ENCODE measurements at regions not wholly inside any gene's neighbourhood (a gene's known extent, or its start where the extent isn't known, plus 50 kb on each side); places are given as distances from the start of the nearest gene placed in this dataset.
A peak's percentile ranks its signal among the peaks of the same experiment; 100 is the strongest.

GRCh38 chr20:60750909-60751308, 501.2 kb upstream of the CDH4 start:
- intact Hi-C loops (cut with DNase I): no loop called here
- no peak overlapping the region for H3K27ac ChIP-seq (ENCODE audit: low read length)
- ATAC-seq (no peak), DNase-seq (no peak)
- no peak overlapping the region for H3K4me3 ChIP-seq (ENCODE audit: low read length)
- H3K9me3 ChIP-seq (ENCODE audit: control insufficient read depth, low read length): no peaks in the 10 kb centered on the region
- WGBS: 83% methylated on average over 10 of the region's 10 CpGs
- no peaks in the 10 kb centered on the region for H3K4me1 ChIP-seq (ENCODE audit: control insufficient read depth, insufficient read depth, low read length)
- no peaks in the 10 kb centered on the region for H3K27me3 ChIP-seq (ENCODE audit: control insufficient read depth, insufficient read depth)

- WGBS: 74% methylated on average over 7 of the region's 7 CpGs
- Histone ChIP-seq H3K27me3 (ENCODE audit: control insufficient read depth, insufficient read depth) (no peaks in the 10 kb centered on the region), H3K4me1 (ENCODE audit: control insufficient read depth, insufficient read depth, low read length) (no peaks in the 10 kb centered on the region), H3K27ac (ENCODE audit: low read length) (no peak overlapping the region), H3K4me3 (ENCODE audit: low read length) (no peak overlapping the region), H3K9me3 (ENCODE audit: control insufficient read depth, low read length) (no peaks in the 10 kb centered on the region)
- intact Hi-C loops (cut with DNase I): no loop called here
- no peak for DNase-seq
- ATAC-seq: no peak
These were observed 500.2 kb upstream of the CDH4 start for GRCh38 chr20:60751826-60752225.

GRCh38 chr20:60752741-60753420, 499.2 kb upstream of the CDH4 start:
- H3K27me3 ChIP-seq (ENCODE audit: control insufficient read depth, insufficient read depth): no peaks in the 10 kb centered on the region
- no peak for ATAC-seq
- H3K9me3 ChIP-seq (ENCODE audit: control insufficient read depth, low read length): no peaks in the 10 kb centered on the region
- no peak overlapping the region for H3K27ac ChIP-seq (ENCODE audit: low read length)
- WGBS: 53% methylated on average over 17 of the region's 17 CpGs
- peak in 1 of 3 donors; percentile 47 for DNase-seq
- no peaks in the 10 kb centered on the region for H3K4me1 ChIP-seq (ENCODE audit: control insufficient read depth, insufficient read depth, low read length)
- intact Hi-C loops (cut with DNase I): no loop called here
- no peak overlapping the region for H3K4me3 ChIP-seq (ENCODE audit: low read length)

- Histone ChIP-seq H3K4me1 (ENCODE audit: control insufficient read depth, insufficient read depth, low read length) (no peaks in the 10 kb centered on the region), H3K27me3 (ENCODE audit: control insufficient read depth, insufficient read depth) (no peaks in the 10 kb centered on the region), H3K9me3 (ENCODE audit: control insufficient read depth, low read length) (no peaks in the 10 kb centered on the region), H3K27ac (ENCODE audit: low read length) (no peak overlapping the region), H3K4me3 (ENCODE audit: low read length) (no peak overlapping the region)
- 51% methylated on average over 4 of the region's 4 CpGs for WGBS
- ATAC-seq (no peak), DNase-seq (no peak)
- intact Hi-C loops (cut with DNase I): no loop called here
These were observed 497.2 kb upstream of the CDH4 start for GRCh38 chr20:60754856-60755255.

GRCh38 chr20:60759651-60760050, 492.4 kb upstream of the CDH4 start:
- H3K4me3 ChIP-seq (ENCODE audit: low read length): no peak overlapping the region
- no peaks in the 10 kb centered on the region for H3K9me3 ChIP-seq (ENCODE audit: control insufficient read depth, low read length)
- 81% methylated on average over 6 of the region's 6 CpGs for WGBS
- no peaks in the 10 kb centered on the region for H3K4me1 ChIP-seq (ENCODE audit: control insufficient read depth, insufficient read depth, low read length)
- intact Hi-C loops (cut with DNase I): no loop called here
- ATAC-seq (no peak), DNase-seq (no peak)
- no peak overlapping the region for H3K27ac ChIP-seq (ENCODE audit: low read length)
- H3K27me3 ChIP-seq (ENCODE audit: control insufficient read depth, insufficient read depth): no peaks in the 10 kb centered on the region

GRCh38 chr20:60760256-60761000, 491.6 kb upstream of the CDH4 start:
- no peaks in the 10 kb centered on the region for H3K4me1 ChIP-seq (ENCODE audit: control insufficient read depth, insufficient read depth, low read length)
- 80% methylated on average over 6 of the region's 6 CpGs for WGBS
- no peaks in the 10 kb centered on the region for H3K27me3 ChIP-seq (ENCODE audit: control insufficient read depth, insufficient read depth)
- ATAC-seq (no peak), DNase-seq (no peak)
- no peaks in the 10 kb centered on the region for H3K9me3 ChIP-seq (ENCODE audit: control insufficient read depth, low read length)
- H3K4me3 ChIP-seq (ENCODE audit: low read length): no peak overlapping the region
- intact Hi-C loops (cut with DNase I): no loop called here
- H3K27ac ChIP-seq (ENCODE audit: low read length): no peak overlapping the region

- DNase-seq (peak in 1 of 3 donors; percentile 41), ATAC-seq (no peak)
- intact Hi-C loops (cut with DNase I): no loop called here
- H3K27me3 ChIP-seq (ENCODE audit: control insufficient read depth, insufficient read depth): no peaks in the 10 kb centered on the region
- no peak overlapping the region for H3K27ac ChIP-seq (ENCODE audit: low read length)
- no peaks in the 10 kb centered on the region for H3K4me1 ChIP-seq (ENCODE audit: control insufficient read depth, insufficient read depth, low read length)
- H3K4me3 ChIP-seq (ENCODE audit: low read length): no peak overlapping the region
- H3K9me3 ChIP-seq (ENCODE audit: control insufficient read depth, low read length): no peaks in the 10 kb centered on the region
- 80% methylated on average over 9 of the region's 9 CpGs for WGBS
These were observed 491.0 kb upstream of the CDH4 start for GRCh38 chr20:60761056-60761455.

GRCh38 chr20:60762386-60762785, 489.7 kb upstream of the CDH4 start:
- Histone ChIP-seq H3K4me1 (ENCODE audit: control insufficient read depth, insufficient read depth, low read length) (no peaks in the 10 kb centered on the region), H3K4me3 (ENCODE audit: low read length) (no peak overlapping the region), H3K9me3 (ENCODE audit: control insufficient read depth, low read length) (no peaks in the 10 kb centered on the region), H3K27me3 (ENCODE audit: control insufficient read depth, insufficient read depth) (no peaks in the 10 kb centered on the region), H3K27ac (ENCODE audit: low read length) (no peak overlapping the region)
- WGBS: 93% methylated on average over 6 of the region's 6 CpGs
- DNase-seq: no peak
- intact Hi-C loops (cut with DNase I): no loop called here
- no peak for ATAC-seq

- Histone ChIP-seq H3K27me3 (ENCODE audit: control insufficient read depth, insufficient read depth) (no peaks in the 10 kb centered on the region), H3K9me3 (ENCODE audit: control insufficient read depth, low read length) (peaks cover 1% of the 10 kb centered on the region), H3K27ac (ENCODE audit: low read length) (no peak overlapping the region), H3K4me3 (ENCODE audit: low read length) (no peak overlapping the region), H3K4me1 (ENCODE audit: control insufficient read depth, insufficient read depth, low read length) (no peaks in the 10 kb centered on the region)
- DNase-seq (no peak), ATAC-seq (no peak)
- intact Hi-C loops (cut with DNase I): no loop called here
- 90% methylated on average over 4 of the region's 4 CpGs for WGBS
These were observed 487.7 kb upstream of the CDH4 start for GRCh38 chr20:60764328-60764727.

- DNase-seq (no peak), ATAC-seq (no peak)
- intact Hi-C loops (cut with DNase I): no loop called here
- H3K27me3 ChIP-seq (ENCODE audit: control insufficient read depth, insufficient read depth): no peaks in the 10 kb centered on the region
- H3K4me3 ChIP-seq (ENCODE audit: low read length): no peak overlapping the region
- peaks cover 2% of the 10 kb centered on the region for H3K9me3 ChIP-seq (ENCODE audit: control insufficient read depth, low read length)
- 72% methylated on average over 9 of the region's 9 CpGs for WGBS
- H3K4me1 ChIP-seq (ENCODE audit: control insufficient read depth, insufficient read depth, low read length): no peaks in the 10 kb centered on the region
- no peak overlapping the region for H3K27ac ChIP-seq (ENCODE audit: low read length)
These were observed 487.3 kb upstream of the CDH4 start for GRCh38 chr20:60764771-60765170.

- Histone ChIP-seq H3K4me1 (ENCODE audit: control insufficient read depth, insufficient read depth, low read length) (no peaks in the 10 kb centered on the region), H3K27ac (ENCODE audit: low read length) (no peak overlapping the region), H3K9me3 (ENCODE audit: control insufficient read depth, low read length) (peaks cover 2% of the 10 kb centered on the region), H3K4me3 (ENCODE audit: low read length) (no peak overlapping the region), H3K27me3 (ENCODE audit: control insufficient read depth, insufficient read depth) (no peaks in the 10 kb centered on the region)
- 70% methylated on average over 10 of the region's 10 CpGs for WGBS
- ATAC-seq (no peak), DNase-seq (no peak)
- intact Hi-C loops (cut with DNase I): no loop called here
These were observed 486.1 kb upstream of the CDH4 start for GRCh38 chr20:60765821-60766403.

Measured in right cardiac atrium (tissue), 5 donors.